PC-9 (cell line): ENCODE measurements at regions not wholly inside any gene's neighbourhood (a gene's known extent, or its start where the extent isn't known, plus 50 kb on each side); places are given as distances from the start of the nearest gene placed in this dataset.
"Not testable (repeated sequence)": the region's sequence is repeated elsewhere in the genome, so short reads cannot be mapped to it uniquely, and the experiment has no call there.

Experiments used
- CTCF ChIP-seq: fragments of 200-600 bp; sonication (generic); conservative IDR thresholded peaks from 2 replicates; pipeline ENCODE4 v1.6.1; 2017; ENCODE audit warnings: mixed run types, antibody characterized with exemption, mild to moderate bottlenecking, moderate library complexity
- EZH2 ChIP-seq: fragments of 200-600 bp; sonication (generic); IDR thresholded peaks from 2 replicates; pipeline ENCODE4 v1.8.0; 2017; ENCODE audit warnings: antibody characterized with exemption, low read depth

- not testable (repeated sequence) for TF ChIP-seq CTCF, EZH2
Measured at GRCh38 chr16:29201296-29202024, 205.1 kb downstream of the NPIPB11 start.
